WTC11 (cell line): ENCODE measurements at regions not wholly inside any gene's neighbourhood (a gene's known extent, or its start where the extent isn't known, plus 50 kb on each side); places are given as distances from the start of the nearest gene placed in this dataset.

ENCODE experiments used
- ATAC-seq: fragments of 200-7000 bp; cut with Tn5 transposase; 2 replicates; pipeline ENCODE4 v1.10.0; 2021; ENCODE audit warnings: mild to moderate bottlenecking, moderate library complexity
- CTCF ChIA-PET: fragments of 300-600 bp; sonication (Branson Sonifier 250); formaldehyde crosslinking; loops from one replicate; lab custom pipeline; 2021; ENCODE audit warnings: antibody characterized with exemption; lab: Charles Lee
- POLR2A ChIA-PET: fragments of 350-600 bp; sonication (Branson Sonifier 250); formaldehyde crosslinking; loops from one replicate; lab custom pipeline; 2021; ENCODE audit warnings: antibody characterized with exemption; lab: Charles Lee
- DNase-seq: peaks from one replicate; pipeline ENCODE4 v3.0.0; 2021; ENCODE audit warnings: low spot score
- H3K27ac Mint-ChIP-seq: 2 replicates; pipeline ENCODE4 v1.8.0; 2021; ENCODE audit warnings: mixed read lengths
- H3K27me3 Mint-ChIP-seq: 2 replicates; pipeline ENCODE4 v1.8.0; 2021; ENCODE audit warnings: low read depth, mild to moderate bottlenecking, moderate library complexity, mixed read lengths
- H3K36me3 Mint-ChIP-seq: 2 replicates; pipeline ENCODE4 v1.8.0; 2021; ENCODE audit warnings: mixed read lengths
- H3K4me1 Mint-ChIP-seq: 2 replicates; pipeline ENCODE4 v1.8.0; 2022; ENCODE audit warnings: mixed read lengths
- H3K4me3 Mint-ChIP-seq: 2 replicates; pipeline ENCODE4 v1.8.0; 2021; ENCODE audit warnings: mild to moderate bottlenecking, moderate library complexity, mixed read lengths
- H3K9me3 Mint-ChIP-seq: 2 replicates; pipeline ENCODE4 v1.8.0; 2021; ENCODE audit warnings: mixed read lengths
- ARID4B ChIP-seq: sonication (generic); formaldehyde crosslinking; IDR thresholded peaks from 2 replicates; pipeline ENCODE4 v1.8.0; 2023; ENCODE audit warnings: missing genetic modification reagents, mild to moderate bottlenecking, borderline replicate concordance
- ATF2 ChIP-seq: sonication (generic); formaldehyde crosslinking; IDR thresholded peaks from 2 replicates; pipeline ENCODE4 v1.8.1; 2022; ENCODE audit warnings: low read depth, missing genetic modification reagents, borderline replicate concordance
- ATF3 ChIP-seq: sonication (generic); formaldehyde crosslinking; conservative IDR thresholded peaks from 2 replicates; pipeline ENCODE4 v1.8.1; 2022; ENCODE audit warnings: mild to moderate bottlenecking, missing genetic modification reagents
- CDX4 ChIP-seq: fragments of 250-450 bp; sonication (Bioruptor Pico); IDR thresholded peaks from 2 replicates; pipeline ENCODE4 v1.9.0; 2021; ENCODE audit warnings: moderate library complexity, mild to moderate bottlenecking, inconsistent platforms, borderline replicate concordance
- CREB1 ChIP-seq: sonication (generic); formaldehyde crosslinking; IDR thresholded peaks from 2 replicates; pipeline ENCODE4 v1.8.0; 2023; ENCODE audit warnings: mild to moderate bottlenecking, missing genetic modification reagents
- CTCF ChIP-seq: fragments of 200-600 bp; IDR thresholded peaks from 2 replicates; pipeline ENCODE4 v1.8.0; 2022; ENCODE audit warnings: antibody characterized with exemption
- FOXJ3 ChIP-seq: sonication (generic); formaldehyde crosslinking; IDR thresholded peaks from 2 replicates; pipeline ENCODE4 v1.9.0; 2021; ENCODE audit warnings: missing genetic modification reagents, mild to moderate bottlenecking, borderline replicate concordance
- FOXK1 ChIP-seq: sonication (generic); formaldehyde crosslinking; IDR thresholded peaks from 2 replicates; pipeline ENCODE4 v1.8.0; 2022; ENCODE audit warnings: mild to moderate bottlenecking, moderate library complexity, missing genetic modification reagents
- HMGA2 ChIP-seq: fragments of 250-450 bp; sonication (Bioruptor Pico); IDR thresholded peaks from 2 replicates; pipeline ENCODE4 v1.4.0; 2021; ENCODE audit warnings: mild to moderate bottlenecking, moderate library complexity
- IRF2 ChIP-seq: sonication (generic); formaldehyde crosslinking; IDR thresholded peaks from 2 replicates; pipeline ENCODE4 v1.8.0; 2022; ENCODE audit warnings: low read depth, missing genetic modification reagents, borderline replicate concordance
- NFE2L1 ChIP-seq: sonication (generic); formaldehyde crosslinking; IDR thresholded peaks from 2 replicates; pipeline ENCODE4 v1.8.1; 2023; ENCODE audit warnings: missing genetic modification reagents
- NR1H2 ChIP-seq: sonication (generic); formaldehyde crosslinking; IDR thresholded peaks from 2 replicates; pipeline ENCODE4 v1.9.0; 2021; ENCODE audit warnings: mild to moderate bottlenecking, moderate library complexity, missing genetic modification reagents
- PREB ChIP-seq: sonication (generic); formaldehyde crosslinking; IDR thresholded peaks from 2 replicates; pipeline ENCODE4 v1.8.1; 2022; ENCODE audit warnings: mild to moderate bottlenecking, missing genetic modification reagents, moderate library complexity, borderline replicate concordance
- PRRX2 ChIP-seq: fragments of 250-450 bp; sonication (Bioruptor Pico); IDR thresholded peaks from 2 replicates; pipeline ENCODE4 v1.8.0; 2021; ENCODE audit warnings: mild to moderate bottlenecking
- TEAD4 ChIP-seq: sonication (generic); formaldehyde crosslinking; IDR thresholded peaks from 2 replicates; pipeline ENCODE4 v1.8.0; 2022; ENCODE audit warnings: mild to moderate bottlenecking, missing genetic modification reagents
- ZMAT4 ChIP-seq: fragments of 250-450 bp; sonication (Bioruptor Pico); IDR thresholded peaks from 2 replicates; pipeline ENCODE4 v1.9.0; 2021; ENCODE audit warnings: mild to moderate bottlenecking
- ZNF138 ChIP-seq: sonication (generic); formaldehyde crosslinking; conservative IDR thresholded peaks from 2 replicates; pipeline ENCODE4 v1.8.1; 2022; ENCODE audit warnings: mild to moderate bottlenecking, moderate library complexity, missing genetic modification reagents
- ZNF219 ChIP-seq: sonication (generic); formaldehyde crosslinking; IDR thresholded peaks from 2 replicates; pipeline ENCODE4 v1.8.0; 2023; ENCODE audit warnings: missing genetic modification reagents, mild to moderate bottlenecking, borderline replicate concordance
- ZNF317 ChIP-seq: sonication (generic); formaldehyde crosslinking; IDR thresholded peaks from 2 replicates; pipeline ENCODE4 v1.8.1; 2023; ENCODE audit warnings: low read depth, mild to moderate bottlenecking, moderate library complexity, missing genetic modification reagents, borderline replicate concordance
- ZNF425 ChIP-seq: fragments of 250-450 bp; sonication (Bioruptor Pico); conservative IDR thresholded peaks from 2 replicates; pipeline ENCODE4 v1.9.0; 2021; ENCODE audit warnings: mild to moderate bottlenecking
- ZNF512 ChIP-seq: sonication (generic); formaldehyde crosslinking; IDR thresholded peaks from 2 replicates; pipeline ENCODE4 v1.8.1; 2022; ENCODE audit warnings: missing genetic modification reagents, borderline replicate concordance

- peaks cover 3% of the 10 kb centered on the region for H3K27me3 Mint-ChIP-seq
- no peak overlapping the region for H3K27ac Mint-ChIP-seq
- H3K36me3 Mint-ChIP-seq: no peaks in the 10 kb centered on the region
- H3K4me3 Mint-ChIP-seq: no peak overlapping the region
- no peak for ATAC-seq
- POLR2A ChIA-PET: no interaction called here
- CTCF ChIA-PET: no interaction called here
- no peak for TF ChIP-seq ARID4B (CRISPR knock-in tag)
- TF ChIP-seq HMGA2 (CRISPR knock-in tag): no peak
- no peak for TF ChIP-seq IRF2 (CRISPR knock-in tag)
- TF ChIP-seq NFE2L1 (CRISPR knock-in tag): no peak
- no peak for TF ChIP-seq CREB1
- no peak for TF ChIP-seq FOXJ3 (CRISPR knock-in tag)
- DNase-seq: no peak
- H3K9me3 Mint-ChIP-seq: 0 out of 2 replicates have a peak, but pooled peaks cover 5% of the 10 kb centered on the region
- no peaks in the 10 kb centered on the region for H3K4me1 Mint-ChIP-seq
These were observed 83.2 kb downstream of the GATA3 start for GRCh38 chr10:8137726-8138125.

- DNase-seq (no peak), ATAC-seq (no peak)
- Mint-ChIP-seq H3K27me3 (peaks cover 3% of the 10 kb centered on the region), H3K27ac (no peak overlapping the region), H3K9me3 (0 out of 2 replicates have a peak, but pooled peaks cover 5% of the 10 kb centered on the region), H3K4me1 (no peaks in the 10 kb centered on the region), H3K36me3 (no peaks in the 10 kb centered on the region), H3K4me3 (no peak overlapping the region)
- POLR2A ChIA-PET: interaction anchor here (0.7 kb wide), 1 partner anchor 10 kb away, joined by 6 read pairs; no protein-coding TSS in a partner anchor
- CTCF ChIA-PET: interaction anchor here (0.6 kb wide), 1 partner anchor 218 kb away, joined by 4 read pairs; no protein-coding TSS in a partner anchor
- TF ChIP-seq ZNF512 (CRISPR knock-in tag) (no peak), NR1H2 (no peak), ATF2 (CRISPR knock-in tag) (no peak), ATF3 (CRISPR knock-in tag) (no peak), FOXK1 (no peak), CTCF (no peak), PRRX2 (no peak), ZNF138 (CRISPR knock-in tag) (no peak), TEAD4 (CRISPR knock-in tag) (no peak), CDX4 (no peak), ZMAT4 (no peak), ZNF425 (CRISPR knock-in tag) (no peak), ZNF219 (CRISPR knock-in tag) (no peak), PREB (no peak), ZNF317 (CRISPR knock-in tag) (no peak)
These were observed 84.0 kb downstream of the GATA3 start for GRCh38 chr10:8138471-8138870.
